ENCODE measurements at regions not wholly inside any gene's neighbourhood (a gene's known extent, or its start where the extent isn't known, plus 50 kb on each side); places are given as distances from the start of the nearest gene placed in this dataset.
"Not testable (repeated sequence)": the region's sequence is repeated elsewhere in the genome, so short reads cannot be mapped to it uniquely, and the experiment has no call there.

DNA sequence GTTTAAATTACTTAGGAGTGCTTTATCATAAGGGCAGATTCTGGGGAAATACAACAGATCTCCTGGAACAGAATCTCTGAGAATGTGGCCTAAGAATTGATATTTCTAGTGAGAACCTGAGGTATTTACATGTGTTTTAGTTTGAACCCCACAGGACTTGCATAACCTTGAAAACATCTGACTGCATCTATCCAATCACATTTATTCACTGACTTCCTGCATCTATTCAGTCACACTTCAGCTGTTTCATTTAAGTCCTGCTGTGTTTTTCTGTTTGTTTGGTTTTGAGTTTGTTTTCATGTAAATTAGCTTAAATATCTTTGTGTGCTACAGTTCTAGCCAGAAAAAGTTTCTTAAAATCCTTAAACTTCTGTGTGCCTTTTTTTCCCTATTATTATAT lies 1260.7 kb downstream of the PLA2G4A start:
- DNase-seq (ENCODE audit: extremely low read depth, low read depth) = no peak

DNA sequence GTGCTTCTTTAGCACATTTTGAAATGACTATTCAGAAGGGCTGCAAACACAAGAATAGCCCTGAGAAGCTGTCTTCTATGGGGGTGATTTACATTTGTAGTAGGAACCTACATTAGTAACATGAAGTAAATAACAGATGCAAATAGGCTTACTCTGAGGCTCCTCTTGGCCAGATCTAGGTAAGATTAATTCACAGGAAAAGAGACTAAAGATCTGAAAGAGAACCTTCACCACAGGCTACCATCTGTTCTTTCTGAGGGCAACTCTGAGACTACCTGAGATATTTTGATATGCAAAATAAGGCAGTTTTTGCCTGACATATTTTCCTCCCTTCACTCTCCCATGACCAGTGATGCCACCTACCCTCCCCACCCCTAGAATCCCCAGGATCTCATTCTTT lies 1267.8 kb downstream of the PLA2G4A start:
- no peak for DNase-seq (ENCODE audit: extremely low read depth, low read depth)

DNA sequence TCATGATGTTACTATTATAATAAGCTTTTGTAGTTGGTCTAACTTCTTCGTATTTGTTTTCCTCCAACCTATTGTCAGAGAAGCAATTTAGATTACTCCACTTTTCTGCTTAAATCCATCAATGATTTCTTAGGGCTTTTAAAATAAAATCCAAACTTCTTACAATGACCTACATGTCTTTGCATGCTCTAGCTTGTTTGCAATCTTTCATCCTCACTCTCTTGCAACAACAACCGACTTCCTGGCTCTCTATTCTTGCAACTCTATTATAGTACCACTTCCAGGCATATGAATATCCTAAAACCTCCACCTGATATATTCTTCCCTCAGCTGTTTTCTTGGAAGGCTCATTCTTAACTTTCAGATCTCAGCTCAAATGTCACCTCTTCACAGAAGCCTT lies 1288.7 kb downstream of the PLA2G4A start:
- no peak for DNase-seq (ENCODE audit: extremely low read depth, low read depth)

DNA sequence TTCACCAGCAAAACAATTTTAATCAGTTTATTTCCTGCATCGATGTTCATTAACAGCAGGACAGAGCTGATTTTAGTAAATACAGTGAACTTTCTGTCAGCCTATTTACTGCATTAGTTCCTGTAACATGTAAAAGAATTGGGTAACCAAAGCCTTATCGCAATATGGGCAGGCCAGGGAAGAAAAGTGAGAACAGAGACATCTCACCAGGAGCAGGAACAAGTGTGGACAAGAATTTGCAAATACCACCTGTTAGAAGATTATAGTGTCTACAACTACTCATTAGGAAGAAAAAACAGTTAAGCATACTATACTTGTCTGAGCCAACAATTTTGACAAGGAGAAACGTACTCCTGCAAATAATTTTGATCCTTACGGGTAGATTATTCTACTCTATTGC lies 1293.9 kb downstream of the PLA2G4A start:
- DNase-seq (ENCODE audit: extremely low read depth, low read depth) = no peak

DNA sequence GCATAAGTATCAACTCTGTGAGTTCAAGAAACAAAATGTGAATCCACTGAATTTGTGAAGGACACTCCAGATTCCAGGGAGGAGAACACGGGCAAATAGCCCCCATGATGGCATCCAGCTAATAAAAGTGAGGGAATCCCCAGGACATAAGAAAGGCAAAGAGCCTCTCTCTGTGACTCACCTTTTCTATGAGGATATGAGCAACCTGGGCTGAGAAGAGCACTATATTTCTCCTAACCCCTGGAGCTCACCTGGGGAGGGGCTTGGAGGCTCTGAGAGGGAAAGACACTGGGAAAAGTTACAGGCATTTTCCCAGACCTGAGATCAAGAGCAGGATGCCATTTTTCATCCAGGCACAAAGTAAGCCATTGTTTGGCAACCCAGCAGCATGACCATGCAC lies 1298.8 kb downstream of the PLA2G4A start:
- DNase-seq (ENCODE audit: extremely low read depth, low read depth) = no peak

DNA sequence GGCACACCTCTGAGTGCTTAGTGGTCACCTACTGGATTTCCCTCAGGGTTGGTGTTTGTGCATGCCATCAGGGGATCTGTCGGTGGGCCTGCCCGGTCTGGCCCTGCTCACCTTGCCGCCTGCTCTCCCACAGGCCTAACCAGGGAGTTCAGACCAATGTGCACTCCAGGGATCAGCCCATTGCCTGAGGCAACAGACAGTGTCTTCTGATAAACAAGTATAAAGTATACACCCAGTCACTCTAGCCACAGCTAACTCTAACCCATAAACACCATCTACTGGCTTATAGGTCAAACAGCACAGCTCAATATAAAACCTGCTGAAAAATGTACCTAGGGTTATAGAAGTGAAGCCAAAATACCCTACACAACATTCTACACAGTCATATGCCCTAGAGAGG lies 1300.0 kb downstream of the PLA2G4A start:
- DNase-seq (ENCODE audit: extremely low read depth, low read depth) = peak; percentile 5

DNA sequence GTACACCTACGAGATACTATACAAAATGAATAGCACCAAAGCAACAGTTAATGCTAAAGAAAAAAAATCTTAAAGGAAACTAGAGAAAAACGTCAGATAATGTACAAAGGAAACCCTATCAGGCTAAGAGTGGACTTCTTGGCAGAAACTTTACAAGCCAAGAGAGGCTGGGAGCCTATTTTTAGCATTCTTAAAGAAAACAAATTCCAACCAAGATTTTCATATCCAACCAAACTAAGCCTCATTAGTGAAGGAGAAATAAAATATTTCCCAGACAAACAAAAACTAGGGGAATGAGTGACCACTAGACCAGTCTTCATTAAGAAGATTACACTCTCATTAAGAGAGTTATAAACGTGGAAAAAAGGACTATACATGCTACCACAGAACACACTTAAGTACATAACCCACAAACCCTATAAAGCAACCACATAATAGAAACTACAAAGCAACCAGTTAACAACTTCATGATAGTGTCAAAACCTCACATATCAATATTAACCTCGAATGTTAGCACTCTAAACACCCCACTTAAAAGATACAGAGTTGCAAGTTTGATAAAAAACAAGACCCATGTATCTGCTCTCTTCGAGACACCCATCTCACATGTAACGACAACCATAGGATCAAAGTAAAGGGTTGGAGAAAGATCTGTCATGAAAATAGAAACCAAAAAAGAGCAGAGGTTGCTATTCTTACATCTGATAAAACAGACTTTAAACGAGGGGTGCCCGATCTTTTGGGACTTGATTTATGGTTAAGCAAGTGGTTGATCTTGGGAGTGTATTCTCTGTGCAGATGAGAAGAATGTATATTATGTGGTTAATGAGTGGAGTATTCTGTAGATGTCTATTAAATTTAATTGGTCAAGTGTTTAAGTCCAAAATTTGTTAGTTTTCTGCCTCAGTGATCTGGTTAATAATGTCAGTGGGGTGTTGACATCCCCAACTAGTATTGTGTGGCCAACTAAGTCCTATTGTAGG lies 1301.4 kb downstream of the PLA2G4A start:
- no peak for DNase-seq (ENCODE audit: extremely low read depth, low read depth)

DNA sequence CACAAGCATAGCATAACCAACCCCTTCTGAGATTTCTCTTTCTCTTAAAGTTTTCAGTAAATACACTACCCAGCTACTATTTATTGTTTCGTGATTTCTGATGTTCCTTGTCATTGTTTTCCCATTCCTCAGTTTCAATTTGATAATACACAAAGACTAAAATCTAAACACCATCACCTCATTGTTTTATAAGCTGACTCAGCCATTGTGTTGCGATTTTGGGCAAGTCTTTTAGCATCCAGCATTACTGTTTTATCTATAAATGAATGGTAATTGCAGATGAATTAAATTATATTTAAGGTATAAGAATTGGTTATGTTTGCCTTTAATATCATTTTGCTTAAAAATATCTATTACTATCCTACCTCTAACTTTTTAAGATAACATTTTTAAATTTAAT lies 1308.5 kb downstream of the PLA2G4A start:
- no peak for DNase-seq (ENCODE audit: extremely low read depth, low read depth)

DNA sequence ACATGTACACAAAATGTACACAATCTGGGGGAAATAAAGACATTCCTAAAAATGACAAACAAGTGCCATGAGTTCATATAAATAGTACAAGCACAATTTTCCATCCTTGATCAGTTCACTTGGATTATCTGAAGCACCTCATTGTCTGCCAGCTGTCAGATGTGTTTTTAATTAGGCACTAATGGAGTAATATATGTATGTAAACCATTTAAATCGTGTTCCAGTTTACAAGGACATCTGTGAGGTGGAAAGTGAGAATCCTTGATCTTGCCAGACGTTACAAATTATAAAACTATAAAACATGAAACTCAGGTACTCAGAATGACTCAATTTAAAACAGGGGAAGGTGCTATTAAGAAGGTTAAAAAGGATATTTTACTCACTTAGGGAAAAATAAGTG lies 1312.2 kb downstream of the PLA2G4A start:
- no peak for DNase-seq (ENCODE audit: extremely low read depth, low read depth)

DNA sequence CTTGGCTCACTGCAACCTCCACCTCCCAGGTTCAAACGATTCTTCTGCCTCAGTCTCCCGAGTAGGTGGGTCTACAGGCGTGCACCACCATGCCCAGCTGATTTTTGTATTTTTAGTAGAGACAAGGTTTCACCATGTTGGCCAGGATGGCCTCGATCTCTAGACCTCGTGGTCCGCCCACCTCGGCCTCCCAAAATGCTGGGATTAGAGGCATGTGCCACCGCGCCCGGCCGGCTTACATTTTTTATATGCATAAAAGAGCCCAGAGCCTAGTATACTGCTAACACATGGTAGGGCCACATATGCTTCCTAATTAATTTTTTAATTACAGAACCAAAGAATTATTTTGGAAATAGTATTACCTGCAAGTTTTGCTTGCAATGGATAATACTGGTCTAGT lies 1325.4 kb downstream of the PLA2G4A start:
- no peak for DNase-seq (ENCODE audit: extremely low read depth, low read depth)

DNA sequence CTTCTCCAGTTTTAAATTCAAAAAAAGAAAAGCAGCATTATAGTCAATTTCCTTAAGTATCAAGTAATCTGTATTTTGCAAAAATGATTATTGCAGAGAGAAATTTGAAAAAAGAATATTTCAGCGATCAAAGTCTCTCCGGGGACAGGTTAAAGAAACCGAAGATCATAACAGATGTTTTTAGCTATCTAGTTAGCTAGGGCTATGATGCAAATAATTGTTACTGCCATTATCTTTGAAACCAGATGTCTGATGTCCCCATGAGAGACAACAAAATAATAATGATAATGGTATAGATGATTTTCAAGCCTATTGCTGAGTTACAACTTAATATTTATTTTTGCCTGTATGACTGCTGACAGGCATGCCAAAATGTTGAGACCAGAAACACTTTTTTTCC lies 1326.0 kb downstream of the PLA2G4A start:
- no peak for DNase-seq (ENCODE audit: extremely low read depth, low read depth)

DNA sequence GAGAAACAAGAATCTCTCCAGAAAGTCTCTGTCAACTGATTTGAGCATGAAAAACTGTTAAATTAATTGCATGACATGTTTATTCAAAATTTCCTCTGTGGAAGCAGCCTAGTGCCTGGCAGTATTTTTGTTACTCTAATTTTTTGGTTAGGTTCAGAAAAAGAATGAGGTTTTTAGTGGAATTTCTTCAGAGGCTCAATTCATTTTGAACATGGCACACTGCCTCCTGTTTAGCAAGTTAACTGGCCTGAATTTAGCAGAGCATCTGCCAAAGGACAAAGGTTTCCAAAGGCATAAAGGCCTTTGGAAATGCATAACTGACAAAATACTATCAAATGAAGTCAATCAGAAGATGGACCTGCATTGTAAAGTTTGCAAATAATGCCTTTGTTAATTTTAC lies 1326.5 kb downstream of the PLA2G4A start:
- no peak for DNase-seq (ENCODE audit: extremely low read depth, low read depth)

DNA sequence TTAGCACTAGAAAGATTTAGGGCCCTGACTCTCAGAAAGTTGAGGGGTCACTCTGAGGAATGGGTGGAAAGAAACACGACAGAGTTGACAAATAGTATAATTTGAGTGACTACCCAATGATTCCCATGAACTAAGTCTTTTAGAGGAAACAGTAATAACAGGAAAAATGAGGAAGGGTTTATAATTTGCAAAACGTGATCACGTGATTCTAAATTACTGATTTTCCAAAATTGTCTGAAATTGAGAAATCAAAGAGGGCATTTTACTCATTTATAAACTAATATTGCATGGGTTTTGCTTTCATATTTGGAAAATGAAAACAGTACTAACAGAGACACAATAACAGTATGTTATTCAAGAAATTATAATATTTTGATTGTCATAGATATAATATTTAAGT lies 1335.7 kb downstream of the PLA2G4A start:
- no peak for DNase-seq (ENCODE audit: extremely low read depth, low read depth)

DNA sequence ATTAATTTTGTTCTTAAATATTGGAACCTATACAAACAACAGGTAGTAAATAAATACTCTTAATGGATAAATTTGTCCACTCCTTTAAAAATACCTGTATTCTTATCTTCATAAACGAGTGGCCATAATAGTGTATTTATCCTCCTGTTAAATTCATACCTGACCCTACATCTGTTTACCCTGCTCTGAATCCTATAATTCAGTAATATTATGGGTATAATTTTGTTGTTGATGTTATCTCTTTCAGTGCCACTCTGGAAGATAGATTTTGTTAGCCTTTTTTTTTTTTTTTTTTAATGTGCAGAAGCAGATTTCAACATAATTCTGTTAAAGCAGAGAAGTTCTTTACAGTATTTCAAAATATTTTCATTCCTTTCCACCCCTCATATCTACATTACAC lies 1337.9 kb downstream of the PLA2G4A start:
- no peak for DNase-seq (ENCODE audit: extremely low read depth, low read depth)

DNA sequence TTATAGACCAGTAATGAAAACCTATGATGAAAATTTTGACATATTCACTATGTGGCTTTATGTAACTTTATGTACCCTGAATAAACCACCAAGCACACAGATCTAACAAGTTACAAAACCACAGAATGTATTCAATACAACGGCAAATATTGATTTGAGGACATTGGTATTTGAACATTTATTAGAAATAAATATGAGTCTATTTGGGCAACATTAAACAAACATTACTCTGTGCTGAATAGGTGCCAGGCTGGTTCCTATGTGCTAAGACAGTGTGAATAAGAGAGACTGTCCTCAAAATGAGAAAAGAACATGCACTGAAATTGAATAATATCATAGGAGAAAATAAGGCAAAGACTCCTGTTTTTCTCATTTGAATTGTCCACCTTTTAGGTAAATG lies 1341.2 kb downstream of the PLA2G4A start:
- DNase-seq (ENCODE audit: extremely low read depth, low read depth) = no peak

DNA sequence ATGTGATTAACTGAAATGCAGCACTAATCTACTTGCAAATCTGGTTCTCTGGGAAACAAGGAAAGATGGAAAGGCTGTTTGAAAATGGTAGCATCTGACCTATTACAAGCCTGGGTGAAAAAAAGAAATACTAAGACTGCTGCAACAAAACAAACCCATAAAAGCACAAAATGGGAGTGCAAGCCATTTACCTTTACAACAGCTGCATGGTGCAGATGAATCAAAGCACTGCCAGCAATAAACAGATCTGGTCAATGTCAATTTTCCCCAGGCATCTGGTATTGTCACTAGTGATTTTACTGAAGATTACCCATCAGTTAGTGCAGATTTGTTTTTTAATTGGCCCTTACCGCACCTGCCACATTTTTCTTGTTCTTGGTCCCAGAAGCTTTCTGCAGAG lies 1341.7 kb downstream of the PLA2G4A start:
- no peak for DNase-seq (ENCODE audit: extremely low read depth, low read depth)

DNA sequence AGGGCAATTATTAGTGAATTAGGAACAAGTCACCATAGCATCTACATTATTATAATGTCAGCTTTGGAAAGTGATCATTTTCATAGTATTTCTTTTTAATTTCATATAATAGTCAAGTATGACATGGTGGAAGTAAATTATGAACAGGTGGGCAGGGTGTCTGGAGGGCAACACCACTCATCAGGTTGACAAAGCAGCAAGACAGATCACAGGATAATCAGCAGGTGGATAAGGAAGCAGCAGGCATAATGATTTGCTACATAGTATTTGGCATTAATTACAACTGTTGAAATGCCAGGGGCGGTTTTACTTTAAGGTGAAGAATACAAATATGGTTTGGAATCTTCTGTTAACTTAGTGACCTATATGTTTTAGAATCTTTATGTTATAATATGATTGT lies 1342.2 kb downstream of the PLA2G4A start:
- no peak for DNase-seq (ENCODE audit: extremely low read depth, low read depth)

DNA sequence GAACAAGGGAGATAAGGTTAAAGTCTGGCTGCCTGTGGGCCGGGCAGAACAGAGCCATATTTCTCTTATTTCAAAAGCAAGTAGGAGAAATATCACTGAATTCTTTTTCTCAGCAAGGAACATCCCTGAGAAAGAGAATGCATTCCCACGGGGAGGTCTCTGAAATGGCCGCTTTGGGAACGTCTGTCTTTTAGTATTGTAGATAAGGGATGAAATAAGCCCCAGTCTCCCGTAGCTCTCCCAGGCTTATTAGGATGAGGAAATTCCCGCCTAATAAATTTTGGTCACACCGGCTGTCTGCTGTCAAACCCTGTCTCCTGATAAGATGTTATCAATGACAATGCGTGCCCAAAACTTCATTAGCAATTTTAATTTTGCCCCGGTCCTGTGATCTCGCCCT lies 1353.3 kb downstream of the PLA2G4A start:
- not testable (repeated sequence) for DNase-seq (ENCODE audit: extremely low read depth, low read depth)

DNA sequence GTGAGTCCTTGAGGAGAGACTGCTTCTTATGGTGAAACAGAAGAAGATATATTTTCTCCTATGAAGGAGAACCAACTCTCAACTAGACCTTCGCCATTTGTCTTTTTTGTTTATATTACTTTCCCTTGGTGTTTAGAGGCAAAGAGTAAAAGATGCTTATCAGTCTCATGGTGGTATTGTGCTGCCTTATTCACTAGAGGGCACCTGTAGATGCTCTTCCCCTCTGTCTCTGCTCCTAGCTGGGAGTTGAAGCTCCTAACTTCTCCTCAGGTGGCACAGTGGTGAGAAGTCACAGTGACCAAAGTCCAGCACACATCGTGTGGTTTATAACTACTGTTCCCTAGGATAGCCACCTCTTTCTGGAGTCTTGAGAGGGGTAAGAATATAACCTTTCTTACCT lies 1359.6 kb downstream of the PLA2G4A start:
- DNase-seq (ENCODE audit: extremely low read depth, low read depth) = peak; percentile 3

DNA sequence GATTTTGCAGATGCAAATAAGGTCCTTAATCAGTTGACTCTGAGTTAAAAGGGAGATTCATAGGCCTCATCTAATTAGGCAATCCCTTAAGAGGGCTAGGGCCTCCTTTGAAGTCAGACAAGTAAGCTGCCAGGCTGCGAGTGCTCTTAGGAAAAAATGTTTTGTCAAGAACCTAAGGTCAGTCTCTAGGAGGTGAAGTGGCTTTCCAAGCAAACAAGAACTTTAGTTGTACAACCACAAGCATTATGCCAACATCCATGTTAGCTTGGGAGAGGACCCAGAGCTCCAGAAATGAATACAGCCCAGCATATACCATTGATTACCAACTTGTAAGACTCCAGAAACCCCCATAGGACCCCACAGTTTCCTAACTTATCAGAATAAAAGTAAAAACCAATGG lies 1366.2 kb downstream of the PLA2G4A start:
- DNase-seq (ENCODE audit: extremely low read depth, low read depth) = no peak

DNA sequence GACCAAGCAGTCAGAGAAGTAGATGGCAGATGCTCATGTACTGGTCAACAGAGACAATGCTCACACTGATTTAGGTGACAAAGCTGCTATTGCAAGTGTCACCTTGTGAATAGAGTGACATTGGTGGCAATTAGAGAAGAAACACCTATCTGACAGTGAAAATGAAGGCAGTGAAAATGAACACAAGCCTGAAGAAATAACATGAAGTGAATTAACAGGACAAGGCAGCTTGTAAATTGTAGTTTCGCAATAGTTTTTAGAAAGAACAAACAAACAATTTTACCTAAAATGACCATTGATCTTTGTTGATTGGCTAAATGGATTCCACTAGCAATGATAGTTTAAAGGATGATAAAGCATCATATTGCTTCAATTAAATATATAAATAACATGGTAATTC lies 1389.5 kb downstream of the PLA2G4A start:
- DNase-seq (ENCODE audit: extremely low read depth, low read depth) = no peak

DNA sequence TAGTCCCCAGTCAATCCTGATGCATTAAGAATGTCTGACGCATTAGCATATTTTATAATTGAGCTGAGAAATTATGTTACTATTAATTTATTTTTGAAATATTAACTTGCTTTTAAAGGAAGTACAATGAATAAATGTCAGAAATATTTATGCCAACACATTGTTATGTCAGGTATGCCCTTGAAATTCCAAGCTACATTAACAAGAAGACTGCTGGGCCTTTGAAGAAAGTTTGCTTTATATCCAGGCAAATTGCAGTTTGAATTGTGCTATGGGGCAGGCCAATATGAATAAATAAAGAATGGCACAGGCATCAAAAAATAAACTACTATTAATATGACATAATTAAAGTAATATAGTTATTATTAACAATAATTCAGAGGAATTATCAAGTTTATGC lies 1391.3 kb downstream of the PLA2G4A start:
- DNase-seq (ENCODE audit: extremely low read depth, low read depth) = no peak

DNA sequence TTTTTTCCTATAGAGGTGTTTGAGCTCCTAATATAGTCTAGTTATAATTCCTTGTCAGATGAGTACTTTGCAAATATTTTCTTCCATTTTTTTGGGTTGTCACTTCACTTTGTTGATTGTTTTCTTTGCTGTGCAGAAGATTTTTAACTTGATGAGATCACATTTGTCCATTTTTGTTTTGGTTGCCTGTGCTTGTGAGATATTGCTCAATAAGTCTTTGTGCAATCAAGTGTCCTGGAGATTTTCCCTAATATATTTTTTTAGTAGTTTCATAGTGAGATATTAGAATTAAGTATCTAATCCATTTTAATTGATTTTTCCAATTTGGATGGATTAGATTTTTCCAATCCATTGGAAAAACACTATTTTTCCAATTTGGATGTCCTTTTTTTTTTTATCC lies 1395.5 kb downstream of the PLA2G4A start:
- no peak for DNase-seq (ENCODE audit: extremely low read depth, low read depth)
